Ishikawa (cell line): ENCODE measurements at regions not wholly inside any gene's neighbourhood (a gene's known extent, or its start where the extent isn't known, plus 50 kb on each side); places are given as distances from the start of the nearest gene placed in this dataset.

Source experiments
- CEBPB ChIP-seq: IDR thresholded peaks from 2 replicates; pipeline ENCODE4 v1.6.1; 2012
- CREB1 ChIP-seq: IDR thresholded peaks from 2 replicates; pipeline ENCODE4 v1.6.1; 2012; ENCODE audit warnings: low read depth
- EGR1 ChIP-seq: IDR thresholded peaks from 2 replicates; pipeline ENCODE4 v1.6.1; 2012
- EP300 ChIP-seq: IDR thresholded peaks from 2 replicates; pipeline ENCODE4 v1.6.1; 2012; ENCODE audit warnings: borderline replicate concordance
- FOXM1 ChIP-seq: IDR thresholded peaks from 2 replicates; pipeline ENCODE4 v1.6.1; 2012; ENCODE audit warnings: low read depth, borderline replicate concordance
- NFIC ChIP-seq: IDR thresholded peaks from 2 replicates; pipeline ENCODE4 v1.6.1; 2012
- RAD21 ChIP-seq: IDR thresholded peaks from 2 replicates; pipeline ENCODE4 v1.6.1; 2012; ENCODE audit warnings: low read depth
- TAF1 ChIP-seq: IDR thresholded peaks from 2 replicates; pipeline ENCODE4 v1.6.1; 2012; ENCODE audit warnings: low read depth, mild to moderate bottlenecking
- TCF12 ChIP-seq: IDR thresholded peaks from 2 replicates; pipeline ENCODE4 v1.6.1; 2012; ENCODE audit warnings: low read depth
- TEAD4 ChIP-seq: IDR thresholded peaks from 2 replicates; pipeline ENCODE4 v1.6.1; 2012
- YY1 ChIP-seq: IDR thresholded peaks from 2 replicates; pipeline ENCODE4 v1.6.1; 2012; ENCODE audit warnings: low read depth
- ZBTB7A ChIP-seq: IDR thresholded peaks from 2 replicates; pipeline ENCODE4 v1.6.1; 2012; ENCODE audit warnings: low read depth
- TF ChIP-seq, protein P1 (sequence below): IDR thresholded peaks from 2 replicates; pipeline ENCODE4 v1.6.1; 2012
- TF ChIP-seq, protein P2 (sequence below): IDR thresholded peaks from 2 replicates; pipeline ENCODE4 v1.6.1; 2012; ENCODE audit warnings: low read depth, mild to moderate bottlenecking
- TF ChIP-seq, protein P3 (sequence below): IDR thresholded peaks from 2 replicates; pipeline ENCODE4 v1.6.1; 2012

DNA sequence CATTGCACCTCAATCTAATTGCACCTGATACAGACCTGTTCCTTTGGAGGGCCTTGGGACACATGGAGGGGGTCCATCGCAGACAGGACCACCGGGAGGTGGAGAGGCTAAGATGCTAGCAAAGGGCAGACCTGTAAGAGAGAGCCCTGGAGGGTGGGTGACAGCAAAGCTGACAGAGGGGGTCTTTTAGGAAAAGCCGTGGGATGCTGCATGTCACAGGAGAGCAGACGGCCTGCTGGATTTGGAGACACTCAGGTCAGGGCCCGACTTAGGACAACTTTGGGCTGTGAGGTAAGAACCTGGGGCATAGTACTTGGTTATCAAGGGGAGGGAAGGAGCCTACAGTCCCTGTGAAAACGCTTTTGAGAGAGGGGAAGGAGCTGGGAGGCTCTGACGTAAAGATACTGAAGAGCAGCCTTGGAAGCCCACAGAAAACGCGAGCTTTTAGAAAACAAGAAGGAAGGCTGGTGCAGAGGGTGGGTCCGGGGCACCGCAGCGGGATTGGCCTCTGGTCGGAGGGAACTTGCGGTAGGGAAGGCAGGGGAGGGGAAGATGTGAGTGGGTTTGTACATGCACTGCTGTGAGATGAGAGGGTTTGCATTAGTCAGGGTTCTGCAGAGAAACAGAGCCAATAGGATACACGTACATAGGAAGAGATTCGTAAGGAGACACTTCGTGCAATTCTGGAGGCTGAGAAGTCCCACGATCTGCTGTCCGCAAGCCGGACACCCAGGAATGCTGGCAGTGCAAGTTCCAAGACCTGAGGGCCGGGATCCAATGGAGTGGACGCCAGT is 868.5 kb downstream of the TBC1D22A start:
- TF ChIP-seq NFIC, result no peak
- TF ChIP-seq TEAD4, result no peak
- no peak for TF ChIP-seq TCF12
- TF ChIP-seq, protein P1, sequence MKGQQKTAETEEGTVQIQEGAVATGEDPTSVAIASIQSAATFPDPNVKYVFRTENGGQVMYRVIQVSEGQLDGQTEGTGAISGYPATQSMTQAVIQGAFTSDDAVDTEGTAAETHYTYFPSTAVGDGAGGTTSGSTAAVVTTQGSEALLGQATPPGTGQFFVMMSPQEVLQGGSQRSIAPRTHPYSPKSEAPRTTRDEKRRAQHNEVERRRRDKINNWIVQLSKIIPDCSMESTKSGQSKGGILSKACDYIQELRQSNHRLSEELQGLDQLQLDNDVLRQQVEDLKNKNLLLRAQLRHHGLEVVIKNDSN, result no peak
- TF ChIP-seq RAD21, result no peak
- TF ChIP-seq TAF1, result no peak
- TF ChIP-seq ZBTB7A, result no peak
- TF ChIP-seq EGR1, result no peak
- TF ChIP-seq FOXM1, result no peak
- no peak for TF ChIP-seq CREB1
- TF ChIP-seq, protein P2, sequence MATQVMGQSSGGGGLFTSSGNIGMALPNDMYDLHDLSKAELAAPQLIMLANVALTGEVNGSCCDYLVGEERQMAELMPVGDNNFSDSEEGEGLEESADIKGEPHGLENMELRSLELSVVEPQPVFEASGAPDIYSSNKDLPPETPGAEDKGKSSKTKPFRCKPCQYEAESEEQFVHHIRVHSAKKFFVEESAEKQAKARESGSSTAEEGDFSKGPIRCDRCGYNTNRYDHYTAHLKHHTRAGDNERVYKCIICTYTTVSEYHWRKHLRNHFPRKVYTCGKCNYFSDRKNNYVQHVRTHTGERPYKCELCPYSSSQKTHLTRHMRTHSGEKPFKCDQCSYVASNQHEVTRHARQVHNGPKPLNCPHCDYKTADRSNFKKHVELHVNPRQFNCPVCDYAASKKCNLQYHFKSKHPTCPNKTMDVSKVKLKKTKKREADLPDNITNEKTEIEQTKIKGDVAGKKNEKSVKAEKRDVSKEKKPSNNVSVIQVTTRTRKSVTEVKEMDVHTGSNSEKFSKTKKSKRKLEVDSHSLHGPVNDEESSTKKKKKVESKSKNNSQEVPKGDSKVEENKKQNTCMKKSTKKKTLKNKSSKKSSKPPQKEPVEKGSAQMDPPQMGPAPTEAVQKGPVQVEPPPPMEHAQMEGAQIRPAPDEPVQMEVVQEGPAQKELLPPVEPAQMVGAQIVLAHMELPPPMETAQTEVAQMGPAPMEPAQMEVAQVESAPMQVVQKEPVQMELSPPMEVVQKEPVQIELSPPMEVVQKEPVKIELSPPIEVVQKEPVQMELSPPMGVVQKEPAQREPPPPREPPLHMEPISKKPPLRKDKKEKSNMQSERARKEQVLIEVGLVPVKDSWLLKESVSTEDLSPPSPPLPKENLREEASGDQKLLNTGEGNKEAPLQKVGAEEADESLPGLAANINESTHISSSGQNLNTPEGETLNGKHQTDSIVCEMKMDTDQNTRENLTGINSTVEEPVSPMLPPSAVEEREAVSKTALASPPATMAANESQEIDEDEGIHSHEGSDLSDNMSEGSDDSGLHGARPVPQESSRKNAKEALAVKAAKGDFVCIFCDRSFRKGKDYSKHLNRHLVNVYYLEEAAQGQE, result no peak
- no peak for TF ChIP-seq YY1
- TF ChIP-seq CEBPB, result no peak
- TF ChIP-seq, protein P3, sequence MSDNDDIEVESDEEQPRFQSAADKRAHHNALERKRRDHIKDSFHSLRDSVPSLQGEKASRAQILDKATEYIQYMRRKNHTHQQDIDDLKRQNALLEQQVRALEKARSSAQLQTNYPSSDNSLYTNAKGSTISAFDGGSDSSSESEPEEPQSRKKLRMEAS, result no peak
- no peak for TF ChIP-seq EP300

DNA sequence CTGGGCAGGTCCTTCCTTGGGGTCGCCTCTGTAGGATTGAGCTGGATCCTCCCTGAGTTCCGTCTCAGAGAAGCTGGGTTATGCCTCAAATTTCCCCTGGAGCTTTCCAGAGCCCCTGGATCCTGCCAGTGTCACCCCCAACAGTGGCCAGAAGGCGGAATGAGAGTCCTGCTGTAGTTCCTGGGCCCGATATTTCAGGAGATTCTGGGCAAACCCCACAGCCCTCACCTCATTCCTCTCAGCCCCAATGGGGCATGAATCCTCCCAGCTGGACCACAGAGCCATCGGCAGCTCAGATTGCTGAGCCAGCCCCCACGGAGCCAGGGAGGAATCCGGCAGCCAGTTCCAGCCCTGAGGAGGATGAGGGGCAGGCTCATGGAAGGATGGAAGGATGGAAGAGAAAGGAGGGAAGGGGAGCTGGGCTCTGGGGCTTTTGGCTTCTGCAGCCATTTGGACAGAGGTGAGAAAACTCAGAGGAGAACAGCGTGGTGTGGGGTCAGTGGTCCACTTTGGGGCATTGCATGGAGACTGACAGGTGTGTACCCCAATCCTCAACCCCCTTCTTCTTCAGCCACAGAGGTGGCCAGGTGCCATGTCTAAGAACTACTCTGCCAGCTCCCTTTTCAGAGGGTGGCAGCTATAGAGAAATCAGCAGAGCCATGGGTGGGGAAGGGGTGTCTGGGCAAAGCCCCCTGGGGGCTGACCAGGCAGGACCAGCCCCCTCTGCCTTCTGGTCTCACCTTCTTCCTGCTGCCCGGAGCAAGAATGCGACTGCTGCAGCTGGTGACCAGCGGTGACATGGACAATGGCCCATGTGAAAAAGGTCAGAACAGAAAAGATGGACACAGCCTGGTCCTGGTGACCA is 867.6 kb downstream of the TBC1D22A start:
- TF ChIP-seq EP300 (no peak), RAD21 (no peak), FOXM1 (no peak), YY1 (no peak), CEBPB (no peak), TAF1 (no peak), EGR1 (no peak), ZBTB7A (no peak), TCF12 (no peak), TEAD4 (no peak), NFIC (no peak), CREB1 (no peak)
- TF ChIP-seq, protein P3, result no peak
- TF ChIP-seq, protein P2, result no peak
- TF ChIP-seq, protein P1, result no peak

DNA sequence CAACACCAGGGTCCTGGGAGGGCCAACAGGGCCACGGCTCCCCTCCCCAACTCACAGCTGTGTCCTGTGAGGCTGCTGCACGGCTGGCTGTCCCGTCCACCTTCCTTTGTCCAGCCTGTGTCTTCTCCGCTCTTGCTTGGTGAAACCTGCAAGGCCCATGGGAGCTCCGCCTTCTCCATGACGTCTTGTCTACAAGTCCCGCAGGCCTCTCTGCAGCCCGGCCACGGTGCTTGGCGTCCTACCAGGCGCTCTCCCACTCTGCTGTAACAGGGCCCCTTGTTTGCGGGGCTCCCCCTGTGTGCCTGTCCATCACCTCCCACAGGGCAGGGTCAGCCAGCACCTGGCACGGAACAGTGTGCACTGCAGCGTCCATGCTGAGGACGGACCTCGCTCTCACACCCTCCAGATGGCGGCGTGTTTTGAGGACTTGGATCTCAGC is 866.8 kb downstream of the TBC1D22A start:
- TF ChIP-seq, protein P3, result no peak
- TF ChIP-seq NFIC (no peak), FOXM1 (no peak), RAD21 (no peak), TAF1 (no peak), EGR1 (no peak), CREB1 (no peak), TCF12 (no peak), EP300 (no peak), ZBTB7A (no peak), CEBPB (no peak), YY1 (no peak), TEAD4 (no peak)
- TF ChIP-seq, protein P1, result no peak
- TF ChIP-seq, protein P2, result no peak
